Neural progenitor cell (in vitro differentiated cells): ENCODE measurements at regions not wholly inside any gene's neighbourhood (a gene's known extent, or its start where the extent isn't known, plus 50 kb on each side); places are given as distances from the start of the nearest gene placed in this dataset.

Experiments used
- EZH2 ChIP-seq: fragments of 200-600 bp; sonication (generic); IDR thresholded peaks from 2 replicates; pipeline ENCODE4 v1.6.1; 2017; ENCODE audit warnings: antibody characterized with exemption, mild to moderate bottlenecking, moderate library complexity
- EZH2phosphoT487 ChIP-seq: fragments of 200-600 bp; sonication (generic); IDR thresholded peaks from 2 replicates; pipeline ENCODE4 v1.6.1; 2017; ENCODE audit warnings: antibody characterized with exemption
- TF ChIP-seq, protein P1 (sequence below): fragments of 200-600 bp; sonication (generic); IDR thresholded peaks from 2 replicates; pipeline ENCODE4 v1.5.1; 2017; ENCODE audit warnings: antibody characterized with exemption, mild to moderate bottlenecking

DNA sequence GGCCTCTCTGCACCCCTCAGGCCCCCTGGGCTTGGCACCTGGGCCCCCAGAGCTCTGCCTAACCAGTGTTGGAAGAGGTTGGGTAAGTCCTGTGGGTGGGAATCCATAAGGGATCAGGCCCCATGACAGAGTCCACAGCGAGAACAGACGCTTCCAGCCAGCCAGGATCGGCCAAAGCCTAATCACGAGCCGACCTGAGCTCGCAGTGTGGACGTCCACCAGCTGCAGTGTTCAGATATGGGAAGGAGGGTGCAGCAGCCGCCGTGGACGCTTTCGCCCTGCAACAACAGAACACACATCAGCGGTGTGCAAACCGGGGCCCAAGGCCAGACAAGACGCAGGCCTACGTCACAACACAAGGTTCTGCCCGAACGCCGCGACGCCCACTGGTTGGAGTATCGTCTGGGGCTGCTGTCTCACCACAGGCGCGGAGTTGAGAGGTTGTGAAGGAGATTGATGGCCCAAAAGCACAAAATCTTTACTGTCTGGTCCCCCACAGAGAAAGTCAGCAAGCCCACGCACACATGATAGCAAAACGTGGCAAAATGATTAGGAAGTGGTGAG is 102.1 kb downstream of the FOXL3 start:
- TF ChIP-seq, protein P1, sequence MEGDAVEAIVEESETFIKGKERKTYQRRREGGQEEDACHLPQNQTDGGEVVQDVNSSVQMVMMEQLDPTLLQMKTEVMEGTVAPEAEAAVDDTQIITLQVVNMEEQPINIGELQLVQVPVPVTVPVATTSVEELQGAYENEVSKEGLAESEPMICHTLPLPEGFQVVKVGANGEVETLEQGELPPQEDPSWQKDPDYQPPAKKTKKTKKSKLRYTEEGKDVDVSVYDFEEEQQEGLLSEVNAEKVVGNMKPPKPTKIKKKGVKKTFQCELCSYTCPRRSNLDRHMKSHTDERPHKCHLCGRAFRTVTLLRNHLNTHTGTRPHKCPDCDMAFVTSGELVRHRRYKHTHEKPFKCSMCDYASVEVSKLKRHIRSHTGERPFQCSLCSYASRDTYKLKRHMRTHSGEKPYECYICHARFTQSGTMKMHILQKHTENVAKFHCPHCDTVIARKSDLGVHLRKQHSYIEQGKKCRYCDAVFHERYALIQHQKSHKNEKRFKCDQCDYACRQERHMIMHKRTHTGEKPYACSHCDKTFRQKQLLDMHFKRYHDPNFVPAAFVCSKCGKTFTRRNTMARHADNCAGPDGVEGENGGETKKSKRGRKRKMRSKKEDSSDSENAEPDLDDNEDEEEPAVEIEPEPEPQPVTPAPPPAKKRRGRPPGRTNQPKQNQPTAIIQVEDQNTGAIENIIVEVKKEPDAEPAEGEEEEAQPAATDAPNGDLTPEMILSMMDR = no peak
- TF ChIP-seq EZH2 (no peak), EZH2phosphoT487 (no peak)
